ENCODE measurements at regions not wholly inside any gene's neighbourhood (a gene's known extent, or its start where the extent isn't known, plus 50 kb on each side); places are given as distances from the start of the nearest gene placed in this dataset.

- H3K4me3 Mint-ChIP-seq: no peak overlapping the region
- DNase-seq: no peak
- no peaks in the 10 kb centered on the region for H3K36me3 Mint-ChIP-seq (ENCODE audit: low read depth)
- ChIA-PET POLR2A (no interaction called here), CTCF (no interaction called here)
- intact Hi-C loops (cut with micrococcal nuclease): no loop called here
- ATAC-seq (ENCODE audit: low read depth): no peak
- no peak for TF ChIP-seq CTCF (IDR thresholded peaks at IDR 0.05)
- H3K27me3 Mint-ChIP-seq: peaks cover 2% of the 10 kb centered on the region
- no peak overlapping the region for H3K27ac Mint-ChIP-seq
- peaks cover 3% of the 10 kb centered on the region for H3K9me3 Mint-ChIP-seq
- no peaks in the 10 kb centered on the region for H3K4me1 Mint-ChIP-seq
Observed at GRCh38 chr17:13688716-13689115, 87.0 kb upstream of the HS3ST3A1 start.

GRCh38 chr17:13690806-13691205, 89.1 kb upstream of the HS3ST3A1 start:
- ATAC-seq (ENCODE audit: low read depth): no peak
- Mint-ChIP-seq H3K27me3 (no peaks in the 10 kb centered on the region), H3K4me3 (no peak overlapping the region), H3K9me3 (no peaks in the 10 kb centered on the region), H3K4me1 (no peaks in the 10 kb centered on the region), H3K27ac (no peak overlapping the region), H3K36me3 (ENCODE audit: low read depth) (no peaks in the 10 kb centered on the region)
- no peak for DNase-seq
- no peak for TF ChIP-seq CTCF (IDR thresholded peaks at IDR 0.05)
- ChIA-PET POLR2A (no interaction called here), CTCF (no interaction called here)
- intact Hi-C loops (cut with micrococcal nuclease): no loop called here

- POLR2A ChIA-PET: no interaction called here
- H3K4me3 Mint-ChIP-seq: no peak overlapping the region
- intact Hi-C loops (cut with micrococcal nuclease): no loop called here
Observed at GRCh38 chr17:13694934-13695333, 93.2 kb upstream of the HS3ST3A1 start.

GRCh38 chr17:13698832-13699231, 97.1 kb upstream of the HS3ST3A1 start:
- intact Hi-C loops (cut with micrococcal nuclease): no loop called here
- ATAC-seq (ENCODE audit: low read depth) (no peak), DNase-seq (no peak)
- POLR2A ChIA-PET: no interaction called here
- Mint-ChIP-seq H3K36me3 (ENCODE audit: low read depth) (no peaks in the 10 kb centered on the region), H3K4me1 (no peaks in the 10 kb centered on the region), H3K4me3 (no peak overlapping the region), H3K9me3 (peaks cover 18% of the 10 kb centered on the region), H3K27me3 (peaks cover 9% of the 10 kb centered on the region), H3K27ac (no peak overlapping the region)
- CTCF ChIA-PET: no interaction called here
- no peak for TF ChIP-seq CTCF (IDR thresholded peaks at IDR 0.05)

More at GRCh38 chr17:13694934-13695333, 93.2 kb upstream of the HS3ST3A1 start:
- Mint-ChIP-seq H3K36me3 (ENCODE audit: low read depth) (no peaks in the 10 kb centered on the region), H3K27me3 (peaks cover 8% of the 10 kb centered on the region), H3K9me3 (peaks cover 18% of the 10 kb centered on the region), H3K4me1 (no peaks in the 10 kb centered on the region), H3K27ac (no peak overlapping the region)
- TF ChIP-seq CTCF (IDR thresholded peaks at IDR 0.05): no peak
- CTCF ChIA-PET: no interaction called here
- no peak for DNase-seq
- no peak for ATAC-seq (ENCODE audit: low read depth)

- TF ChIP-seq CTCF (IDR thresholded peaks at IDR 0.05): no peak
- Mint-ChIP-seq H3K27ac (no peak overlapping the region), H3K9me3 (peaks cover 18% of the 10 kb centered on the region), H3K4me1 (no peaks in the 10 kb centered on the region), H3K36me3 (ENCODE audit: low read depth) (no peaks in the 10 kb centered on the region), H3K4me3 (no peak overlapping the region), H3K27me3 (peaks cover 10% of the 10 kb centered on the region)
- intact Hi-C loops (cut with micrococcal nuclease): no loop called here
- CTCF ChIA-PET: no interaction called here
- no peak for ATAC-seq (ENCODE audit: low read depth)
- DNase-seq: no peak
- POLR2A ChIA-PET: no interaction called here
Observed at GRCh38 chr17:13699261-13699660, 97.5 kb upstream of the HS3ST3A1 start.
